Progenitor cell of endocrine pancreas (in vitro differentiated cells): ENCODE measurements at regions not wholly inside any gene's neighbourhood (a gene's known extent, or its start where the extent isn't known, plus 50 kb on each side); places are given as distances from the start of the nearest gene placed in this dataset.

Source experiments
- DNase-seq: peaks from one replicate; pipeline ENCODE4 v3.0.0; 2021; ENCODE audit warnings: low spot score; ENCODE audit not compliant: unreplicated experiment
- H3K27ac Mint-ChIP-seq: 2 replicates; pipeline ENCODE4 v1.8.0; 2021; ENCODE audit warnings: mild to moderate bottlenecking, moderate library complexity, mixed read lengths
- H3K27me3 Mint-ChIP-seq: 2 replicates; pipeline ENCODE4 v1.8.0; 2021; ENCODE audit warnings: mixed read lengths
- H3K36me3 Mint-ChIP-seq: 2 replicates; pipeline ENCODE4 v1.8.0; 2022; ENCODE audit warnings: mixed read lengths; ENCODE audit not compliant: insufficient read depth
- H3K4me1 Mint-ChIP-seq: 2 replicates; pipeline ENCODE4 v1.8.0; 2021; ENCODE audit warnings: low read depth, mixed read lengths
- H3K4me3 Mint-ChIP-seq: 2 replicates; pipeline ENCODE4 v1.8.0; 2021; ENCODE audit warnings: low read depth, mild to moderate bottlenecking, moderate library complexity, mixed read lengths
- H3K9me3 Mint-ChIP-seq: 2 replicates; pipeline ENCODE4 v1.8.0; 2021; ENCODE audit warnings: low read depth, mixed read lengths
- TF ChIP-seq, protein P1 (sequence below): fragments of 200-600 bp; sonication (generic); IDR thresholded peaks from one replicate; pipeline ENCODE4 v1.5.0; 2021; ENCODE audit warnings: antibody characterized with exemption, mild to moderate bottlenecking; ENCODE audit not compliant: unreplicated experiment

GRCh38 chr18:34620258-34620861 is 89.7 kb upstream of the DTNA start:
- TF ChIP-seq, protein P1, sequence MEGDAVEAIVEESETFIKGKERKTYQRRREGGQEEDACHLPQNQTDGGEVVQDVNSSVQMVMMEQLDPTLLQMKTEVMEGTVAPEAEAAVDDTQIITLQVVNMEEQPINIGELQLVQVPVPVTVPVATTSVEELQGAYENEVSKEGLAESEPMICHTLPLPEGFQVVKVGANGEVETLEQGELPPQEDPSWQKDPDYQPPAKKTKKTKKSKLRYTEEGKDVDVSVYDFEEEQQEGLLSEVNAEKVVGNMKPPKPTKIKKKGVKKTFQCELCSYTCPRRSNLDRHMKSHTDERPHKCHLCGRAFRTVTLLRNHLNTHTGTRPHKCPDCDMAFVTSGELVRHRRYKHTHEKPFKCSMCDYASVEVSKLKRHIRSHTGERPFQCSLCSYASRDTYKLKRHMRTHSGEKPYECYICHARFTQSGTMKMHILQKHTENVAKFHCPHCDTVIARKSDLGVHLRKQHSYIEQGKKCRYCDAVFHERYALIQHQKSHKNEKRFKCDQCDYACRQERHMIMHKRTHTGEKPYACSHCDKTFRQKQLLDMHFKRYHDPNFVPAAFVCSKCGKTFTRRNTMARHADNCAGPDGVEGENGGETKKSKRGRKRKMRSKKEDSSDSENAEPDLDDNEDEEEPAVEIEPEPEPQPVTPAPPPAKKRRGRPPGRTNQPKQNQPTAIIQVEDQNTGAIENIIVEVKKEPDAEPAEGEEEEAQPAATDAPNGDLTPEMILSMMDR = no peak
- DNase-seq = no peak
- H3K27me3 Mint-ChIP-seq = no peaks in the 10 kb centered on the region
- peaks cover 5% of the 10 kb centered on the region for H3K36me3 Mint-ChIP-seq
- H3K4me3 Mint-ChIP-seq = no peak overlapping the region
- H3K27ac Mint-ChIP-seq = no peak overlapping the region
- H3K9me3 Mint-ChIP-seq = peaks cover 31% of the 10 kb centered on the region
- H3K4me1 Mint-ChIP-seq = peaks cover 9% of the 10 kb centered on the region

GRCh38 chr18:34623557-34623956 is 86.5 kb upstream of the DTNA start:
- Mint-ChIP-seq H3K27ac (no peak overlapping the region), H3K9me3 (peaks cover 15% of the 10 kb centered on the region), H3K4me3 (no peak overlapping the region), H3K4me1 (peaks cover 9% of the 10 kb centered on the region), H3K36me3 (peaks cover 4% of the 10 kb centered on the region), H3K27me3 (no peaks in the 10 kb centered on the region)
- TF ChIP-seq, protein P1 = no peak
- DNase-seq = no peak

- H3K9me3 Mint-ChIP-seq = peaks cover 11% of the 10 kb centered on the region
- DNase-seq = no peak
- H3K4me1 Mint-ChIP-seq = peaks cover 9% of the 10 kb centered on the region
- peaks cover 3% of the 10 kb centered on the region for H3K27me3 Mint-ChIP-seq
- H3K27ac Mint-ChIP-seq = no peak overlapping the region
- peaks cover 4% of the 10 kb centered on the region for H3K36me3 Mint-ChIP-seq
- H3K4me3 Mint-ChIP-seq = no peak overlapping the region
- TF ChIP-seq, protein P1 = no peak
Measured at GRCh38 chr18:34624551-34624950, 85.5 kb upstream of the DTNA start.

DNA sequence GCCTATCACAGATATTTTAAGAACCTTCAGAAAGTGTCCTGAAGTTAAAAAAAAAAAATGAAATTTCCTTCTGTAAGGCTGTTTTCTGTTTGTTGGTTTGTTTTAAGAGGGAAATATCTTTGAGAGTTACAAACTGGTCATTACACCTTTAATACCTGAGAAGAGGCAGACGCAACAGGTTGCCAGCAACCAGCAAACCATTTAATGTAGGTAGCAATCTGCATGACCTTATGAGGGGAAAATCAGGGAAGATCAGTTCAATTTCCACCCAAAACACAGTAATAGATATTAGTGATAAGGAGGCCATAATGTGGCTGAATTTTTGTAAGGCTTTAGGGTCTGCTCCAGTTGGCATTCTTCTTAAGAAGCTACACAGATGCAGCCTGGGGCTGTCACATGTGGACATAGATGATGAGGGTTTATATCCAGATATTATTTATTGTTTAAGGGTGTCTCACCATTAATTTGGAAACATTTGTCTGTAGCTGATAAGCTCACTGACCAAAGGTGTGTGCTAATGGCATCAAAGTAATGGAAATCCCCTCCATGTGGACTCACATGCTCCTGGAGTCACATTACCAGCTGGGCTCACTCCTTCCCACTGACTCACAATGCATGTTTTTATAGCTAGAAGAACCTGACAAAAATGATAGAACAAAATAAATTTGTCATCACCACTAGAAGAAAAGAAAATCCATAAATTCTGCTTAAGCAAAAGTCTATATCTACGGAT is 83.5 kb upstream of the DTNA start:
- H3K27me3 Mint-ChIP-seq = peaks cover 15% of the 10 kb centered on the region
- no peaks in the 10 kb centered on the region for H3K36me3 Mint-ChIP-seq
- no peaks in the 10 kb centered on the region for H3K9me3 Mint-ChIP-seq
- H3K4me1 Mint-ChIP-seq = peaks cover 12% of the 10 kb centered on the region
- no peak for DNase-seq
- H3K4me3 Mint-ChIP-seq = no peak overlapping the region
- H3K27ac Mint-ChIP-seq = no peak overlapping the region
- TF ChIP-seq, protein P1 = no peak

- Mint-ChIP-seq H3K27me3 (peaks cover 15% of the 10 kb centered on the region), H3K9me3 (no peaks in the 10 kb centered on the region), H3K4me1 (peaks cover 13% of the 10 kb centered on the region), H3K36me3 (no peaks in the 10 kb centered on the region), H3K4me3 (no peak overlapping the region), H3K27ac (no peak overlapping the region)
- TF ChIP-seq, protein P1 = no peak
- no peak for DNase-seq
Measured at GRCh38 chr18:34627137-34627920, 82.8 kb upstream of the DTNA start.
